ENCODE measurements at regions not wholly inside any gene's neighbourhood (a gene's known extent, or its start where the extent isn't known, plus 50 kb on each side); places are given as distances from the start of the nearest gene placed in this dataset.

GRCh38 chr7:109616551-109617069 is 1046.9 kb downstream of the DNAJB9 start:
- TF ChIP-seq CTCF (IDR thresholded peaks at IDR 0.05) (no peak), POLR2AphosphoS5 (IDR thresholded peaks at IDR 0.05) (no peak), POLR2A (IDR thresholded peaks at IDR 0.05) (no peak)
